ENCODE measurements at regions not wholly inside any gene's neighbourhood (a gene's known extent, or its start where the extent isn't known, plus 50 kb on each side); places are given as distances from the start of the nearest gene placed in this dataset.

DNA sequence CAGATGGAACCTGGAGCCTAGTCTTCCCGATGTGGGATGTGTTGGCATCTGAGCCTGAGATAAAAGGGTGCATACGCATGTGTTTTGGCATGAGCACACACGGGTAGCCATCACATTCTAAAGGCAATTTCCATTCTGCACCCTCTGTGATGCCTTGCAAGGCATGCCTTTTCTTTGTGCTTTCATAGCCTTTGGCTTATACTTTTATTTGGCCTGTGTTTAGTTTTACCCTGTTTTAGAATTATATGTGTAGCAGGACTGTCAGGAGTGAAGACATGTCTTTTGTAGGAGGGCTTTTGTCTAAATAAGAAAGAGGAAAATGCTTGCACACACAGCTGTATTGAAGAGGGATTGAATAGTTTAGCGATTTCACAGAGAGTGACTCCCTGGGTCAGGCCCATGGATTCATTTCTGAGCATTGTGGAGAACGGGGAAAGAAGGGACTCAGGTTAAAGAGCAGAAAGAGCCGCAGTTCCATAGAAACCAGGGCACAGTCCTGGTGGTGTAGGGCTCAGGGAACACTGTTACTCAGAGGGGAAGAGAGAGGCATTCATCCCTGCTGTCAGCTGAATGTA lies 530.2 kb downstream of the DHX35 start:
- no peak for DNase-seq (ENCODE audit: low read depth in 3 of 3)

- DNase-seq (ENCODE audit: low read depth in 3 of 3), result no peak
These were observed 529.6 kb downstream of the DHX35 start for GRCh38 chr20:39491711-39492110.

DNA sequence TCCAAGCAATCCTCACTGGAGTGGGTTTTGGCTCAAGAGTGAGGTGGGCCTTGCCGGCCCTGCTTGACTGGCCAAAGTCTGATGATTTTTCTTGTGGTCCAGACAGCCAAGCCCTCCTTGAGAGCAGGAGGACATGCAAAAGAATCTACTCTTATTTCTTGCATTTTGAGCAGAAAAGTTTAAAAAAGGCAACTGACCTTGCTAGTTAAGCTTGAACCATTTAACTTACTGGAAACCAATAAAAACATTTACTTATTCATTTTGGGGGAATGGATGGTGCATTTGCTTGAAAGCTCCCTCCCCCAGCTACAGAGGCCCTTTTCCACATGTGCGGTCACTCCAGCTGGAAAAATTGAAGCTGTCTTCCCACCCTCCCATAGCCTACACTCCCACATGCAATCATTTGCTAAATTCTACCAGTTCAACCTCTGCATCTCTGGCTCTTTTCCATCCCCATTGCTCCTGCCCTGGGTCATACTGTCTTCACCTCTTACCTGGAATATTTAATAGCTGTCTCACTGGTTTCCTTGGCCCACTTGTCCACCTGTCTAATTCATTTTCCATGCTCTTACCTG lies 527.9 kb downstream of the DHX35 start:
- no peak for DNase-seq (ENCODE audit: low read depth in 3 of 3)

DNA sequence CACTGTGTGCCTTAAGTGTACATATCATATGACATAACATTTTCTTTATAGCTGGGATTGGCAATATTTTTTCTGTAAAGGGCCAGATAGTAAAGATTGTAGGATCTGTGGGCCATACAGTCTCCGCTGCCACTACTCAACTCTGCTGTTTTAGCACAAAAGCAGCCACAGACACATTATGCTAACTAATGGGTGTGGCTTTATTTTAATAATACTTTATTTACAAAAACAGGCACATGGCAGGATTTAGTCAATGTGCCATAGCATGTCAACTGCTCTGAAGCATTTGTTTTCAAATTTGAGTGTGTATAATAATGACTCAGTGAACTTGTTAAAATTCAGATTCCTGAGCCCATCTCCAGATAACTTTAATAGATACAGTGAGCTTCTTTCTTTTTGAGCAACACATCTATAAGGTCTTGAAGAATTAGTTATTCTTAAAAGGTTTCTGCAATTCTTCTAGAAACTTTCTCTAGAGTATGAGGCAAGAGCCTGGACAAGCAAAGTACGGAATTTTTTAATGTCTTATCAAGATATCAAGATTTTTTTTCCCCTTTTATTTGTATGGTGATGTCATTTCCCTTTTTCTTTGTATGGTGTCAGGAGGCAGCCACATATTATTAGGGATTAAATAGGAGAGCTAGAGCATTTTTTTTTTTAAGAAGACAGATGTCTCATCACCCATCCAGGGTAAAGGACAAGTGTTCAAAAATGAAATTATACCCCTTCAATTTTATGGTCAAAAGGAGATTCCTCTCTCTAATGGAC lies 518.3 kb downstream of the DHX35 start:
- DNase-seq (ENCODE audit: low read depth in 3 of 3), result no peak

- DNase-seq (ENCODE audit: low read depth in 3 of 3), result no peak
These were observed 517.2 kb downstream of the DHX35 start for GRCh38 chr20:39479196-39479810.

GRCh38 chr20:39474879-39475278 lies 512.7 kb downstream of the DHX35 start:
- no peak for DNase-seq (ENCODE audit: low read depth in 3 of 3)

- DNase-seq (ENCODE audit: low read depth in 3 of 3), result no peak
These were observed 511.4 kb downstream of the DHX35 start for GRCh38 chr20:39473536-39473935.

DNA sequence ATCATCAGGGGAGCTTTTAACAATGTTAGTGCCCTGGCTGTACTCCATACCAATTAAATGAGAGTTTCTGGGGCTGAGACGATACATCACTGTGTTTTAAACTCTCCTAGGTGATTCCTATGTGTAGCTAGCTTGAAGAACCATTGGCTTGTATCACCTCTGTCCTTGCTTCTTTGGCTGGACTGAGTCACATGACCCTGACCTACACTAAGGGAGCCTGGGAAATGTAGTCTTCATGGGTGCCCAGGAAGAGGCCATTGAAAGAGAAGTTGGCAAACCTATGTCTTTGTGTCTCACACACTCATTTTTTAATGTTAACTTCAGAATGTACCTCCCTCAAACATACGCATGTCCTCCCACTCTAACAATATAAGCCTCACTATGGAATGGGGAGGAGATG lies 506.6 kb downstream of the DHX35 start:
- DNase-seq (ENCODE audit: low read depth in 3 of 3), result no peak

DNA sequence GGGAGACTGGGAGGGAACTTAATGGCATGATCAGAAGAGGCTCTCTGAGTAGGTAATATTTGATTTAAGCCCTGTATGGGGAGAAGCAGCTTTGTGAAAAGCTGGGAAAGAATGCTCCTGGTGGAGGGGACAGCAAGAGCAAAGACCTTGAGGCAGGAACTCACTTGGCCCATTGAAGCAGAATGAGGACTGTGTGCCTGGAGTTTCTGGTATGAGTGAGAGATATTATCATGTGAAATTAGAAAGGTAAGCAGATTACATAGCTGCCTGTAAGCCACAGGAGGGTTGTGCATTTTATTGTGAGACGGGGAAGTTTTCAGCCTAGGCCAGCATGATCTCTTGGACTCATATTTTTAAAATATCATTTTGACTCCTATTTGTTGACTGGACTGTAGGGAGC lies 502.1 kb downstream of the DHX35 start:
- DNase-seq (ENCODE audit: low read depth in 3 of 3), result no peak

DNA sequence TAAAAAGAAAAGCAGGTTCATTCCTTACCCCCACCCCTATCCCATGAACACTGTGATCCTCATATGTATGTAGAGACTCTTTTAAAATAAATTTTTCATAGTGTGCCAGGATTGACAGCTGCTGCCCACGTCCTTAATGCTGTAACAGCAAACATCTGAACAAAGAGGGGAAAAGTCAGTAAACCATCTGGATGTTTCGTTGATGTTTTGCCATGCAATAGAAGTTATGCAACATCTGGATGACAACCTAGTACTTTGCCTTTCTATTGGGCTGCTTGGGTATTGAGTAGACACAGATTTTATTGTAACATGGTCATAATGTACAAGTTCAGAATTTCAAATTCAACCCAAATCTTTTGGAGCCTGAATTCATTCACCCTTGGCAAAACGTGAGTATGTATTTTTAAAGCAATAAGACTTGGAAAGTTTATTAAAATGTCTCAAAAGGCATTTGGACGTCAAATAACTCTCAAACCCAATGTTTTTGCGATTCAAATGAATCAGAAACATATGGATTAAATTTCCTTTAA lies 500.3 kb downstream of the DHX35 start:
- DNase-seq (ENCODE audit: low read depth in 3 of 3), result no peak

DNA sequence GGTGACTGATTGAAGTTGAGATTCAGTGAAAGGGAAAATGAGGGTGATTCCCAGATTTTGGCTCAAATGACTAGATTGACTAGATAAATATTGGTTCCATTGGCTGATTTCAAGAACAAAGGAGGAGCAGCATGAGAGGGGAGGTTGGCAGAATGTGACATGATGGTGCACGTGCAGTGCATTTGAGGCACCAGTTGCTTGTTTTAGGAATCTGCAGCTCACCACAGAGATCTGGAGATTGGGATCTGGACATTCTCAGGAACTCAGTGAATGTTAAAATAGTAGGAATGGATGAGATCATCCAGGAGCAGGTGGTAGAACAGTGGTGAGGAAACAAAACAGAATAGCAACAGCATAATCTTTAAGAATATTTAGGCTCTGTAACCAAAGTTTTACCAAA lies 496.3 kb downstream of the DHX35 start:
- DNase-seq (ENCODE audit: low read depth in 3 of 3), result no peak

DNA sequence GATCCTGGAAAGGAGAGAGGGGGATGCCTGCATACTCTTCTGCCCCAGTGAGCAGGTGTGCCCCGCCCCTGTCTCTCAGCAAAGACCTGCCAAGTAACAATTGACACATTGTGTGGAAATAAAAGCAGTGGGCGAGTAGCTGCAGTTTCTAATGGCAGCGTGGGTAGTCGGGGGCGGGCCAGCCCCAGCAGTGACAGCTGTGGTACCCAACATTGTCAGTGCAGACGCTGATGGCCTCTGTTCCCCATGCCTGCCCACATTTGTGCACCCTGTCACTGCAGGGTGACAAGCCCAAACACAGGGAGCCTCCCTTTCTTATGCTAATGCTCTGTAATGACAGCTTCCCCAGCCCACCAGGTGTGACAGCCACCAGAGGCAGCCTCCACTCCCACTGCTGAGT lies 491.7 kb downstream of the DHX35 start:
- DNase-seq (ENCODE audit: low read depth in 3 of 3), result no peak

- no peak for DNase-seq (ENCODE audit: low read depth in 3 of 3)
These were observed 490.6 kb downstream of the DHX35 start for GRCh38 chr20:39452583-39453340.

- DNase-seq (ENCODE audit: low read depth in 3 of 3), result no peak
These were observed 489.2 kb downstream of the DHX35 start for GRCh38 chr20:39451386-39451785.

DNA sequence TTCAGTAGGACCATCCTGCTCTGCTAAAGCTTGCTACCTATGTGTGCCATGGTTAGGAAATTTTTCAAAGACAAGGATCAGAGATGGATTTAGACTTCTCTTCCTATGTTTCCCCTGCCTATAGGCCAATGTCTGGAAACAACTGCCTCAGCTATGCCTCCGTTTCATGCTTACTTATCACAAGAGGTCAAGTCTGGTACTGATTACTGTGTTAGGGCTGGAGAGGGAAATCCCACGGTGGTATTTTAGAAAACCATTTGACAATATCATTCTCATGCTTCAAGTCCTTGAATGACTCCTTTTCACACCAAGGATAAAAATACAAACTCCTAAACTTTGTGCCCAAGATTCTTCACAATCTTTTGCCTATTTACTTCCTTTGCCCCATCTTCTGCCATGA lies 484.3 kb downstream of the DHX35 start:
- no peak for DNase-seq (ENCODE audit: low read depth in 3 of 3)

- DNase-seq (ENCODE audit: low read depth in 3 of 3), result no peak
These were observed 483.0 kb downstream of the DHX35 start for GRCh38 chr20:39445095-39445494.

DNA sequence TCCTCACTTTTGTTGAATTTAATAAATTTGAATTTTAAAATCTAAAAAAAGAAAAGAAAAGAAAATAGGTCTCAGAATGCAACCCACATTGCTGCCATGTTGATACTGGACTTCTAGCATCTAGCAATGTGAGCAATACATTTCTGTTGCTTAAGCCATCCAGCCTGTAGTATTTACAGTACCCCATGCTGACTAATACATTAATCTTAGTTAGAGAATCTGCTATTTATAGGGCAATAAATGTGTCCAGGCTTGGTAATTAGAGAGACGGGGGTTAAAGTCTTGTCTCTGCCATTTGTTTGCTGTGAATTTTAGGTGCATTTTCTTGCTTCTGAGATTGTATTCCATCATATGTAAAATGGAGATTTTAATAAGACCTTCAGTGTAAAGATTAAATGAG lies 471.3 kb downstream of the DHX35 start:
- no peak for DNase-seq (ENCODE audit: low read depth in 3 of 3)

DNA sequence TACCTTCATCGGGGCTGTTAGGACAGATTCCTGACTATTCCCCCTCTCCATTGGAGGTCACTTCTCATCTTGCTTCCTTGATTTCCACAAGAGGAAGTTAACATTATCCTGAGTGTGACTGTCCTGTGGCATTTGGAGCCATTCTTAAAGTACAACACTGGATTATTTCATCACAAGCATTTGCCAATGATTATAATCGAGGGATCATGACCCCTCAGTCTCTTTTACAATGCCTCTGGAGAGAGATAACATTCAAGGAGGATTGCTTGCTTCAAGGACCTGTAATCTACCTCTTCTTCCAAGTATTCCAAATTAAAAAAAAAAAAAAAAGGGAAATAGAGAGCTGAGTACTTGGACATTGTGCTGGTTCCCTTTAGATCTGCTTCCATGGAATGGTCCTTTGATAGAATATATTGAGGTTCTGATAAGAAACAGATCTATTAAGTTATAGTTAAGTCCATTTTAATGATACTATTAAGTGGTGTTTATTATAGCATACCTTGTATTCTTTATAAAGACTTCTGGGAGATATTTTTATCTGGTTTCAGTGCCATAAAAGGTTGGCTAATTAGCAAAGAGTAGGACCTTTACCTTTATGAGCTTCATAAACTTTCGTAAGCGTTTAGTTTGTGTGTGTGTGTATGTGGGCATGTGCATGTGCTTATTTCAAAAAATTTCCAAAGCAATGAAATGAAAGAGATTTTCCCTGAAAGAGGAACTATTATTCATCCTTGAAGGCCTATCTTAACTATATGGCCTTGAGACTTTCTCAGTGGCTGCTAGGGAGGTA lies 469.1 kb downstream of the DHX35 start:
- no peak for DNase-seq (ENCODE audit: low read depth in 3 of 3)

GRCh38 chr20:39429726-39430125 lies 467.6 kb downstream of the DHX35 start:
- no peak for DNase-seq (ENCODE audit: low read depth in 3 of 3)

DNA sequence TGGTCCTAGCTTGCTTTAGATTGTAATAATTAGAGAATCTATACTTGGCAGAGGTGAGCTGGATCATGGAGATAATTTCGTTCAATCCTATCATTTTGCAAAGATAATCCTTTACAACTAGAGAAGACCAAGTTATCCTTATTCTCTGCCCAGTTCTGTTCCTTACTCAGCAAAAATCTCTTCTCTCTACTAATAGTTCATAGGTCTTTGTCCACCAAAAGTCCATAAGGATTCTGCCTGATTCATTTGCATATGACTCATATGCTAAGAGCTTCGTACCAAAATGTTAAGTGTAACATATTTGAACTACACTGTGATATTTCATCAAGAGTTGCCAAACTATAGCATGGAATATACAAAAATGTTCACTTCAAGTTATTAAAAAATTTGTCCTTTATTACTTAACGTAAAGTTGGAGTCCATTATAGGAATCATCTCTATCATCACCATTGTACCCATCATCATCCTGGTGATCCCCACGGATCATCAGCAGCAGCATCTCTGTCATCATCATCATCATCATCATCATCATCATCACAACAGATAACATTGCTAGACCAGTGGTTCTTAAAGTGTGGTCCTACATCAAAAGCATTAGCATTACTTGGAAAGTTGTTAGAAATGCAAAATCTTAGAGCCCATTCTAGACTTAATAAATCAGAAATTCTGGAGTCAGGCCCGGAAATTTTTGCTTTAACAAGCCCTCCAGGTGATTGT lies 463.0 kb downstream of the DHX35 start:
- no peak for DNase-seq (ENCODE audit: low read depth in 3 of 3)
